ENCODE measurements at regions not wholly inside any gene's neighbourhood (a gene's known extent, or its start where the extent isn't known, plus 50 kb on each side); places are given as distances from the start of the nearest gene placed in this dataset.

DNA sequence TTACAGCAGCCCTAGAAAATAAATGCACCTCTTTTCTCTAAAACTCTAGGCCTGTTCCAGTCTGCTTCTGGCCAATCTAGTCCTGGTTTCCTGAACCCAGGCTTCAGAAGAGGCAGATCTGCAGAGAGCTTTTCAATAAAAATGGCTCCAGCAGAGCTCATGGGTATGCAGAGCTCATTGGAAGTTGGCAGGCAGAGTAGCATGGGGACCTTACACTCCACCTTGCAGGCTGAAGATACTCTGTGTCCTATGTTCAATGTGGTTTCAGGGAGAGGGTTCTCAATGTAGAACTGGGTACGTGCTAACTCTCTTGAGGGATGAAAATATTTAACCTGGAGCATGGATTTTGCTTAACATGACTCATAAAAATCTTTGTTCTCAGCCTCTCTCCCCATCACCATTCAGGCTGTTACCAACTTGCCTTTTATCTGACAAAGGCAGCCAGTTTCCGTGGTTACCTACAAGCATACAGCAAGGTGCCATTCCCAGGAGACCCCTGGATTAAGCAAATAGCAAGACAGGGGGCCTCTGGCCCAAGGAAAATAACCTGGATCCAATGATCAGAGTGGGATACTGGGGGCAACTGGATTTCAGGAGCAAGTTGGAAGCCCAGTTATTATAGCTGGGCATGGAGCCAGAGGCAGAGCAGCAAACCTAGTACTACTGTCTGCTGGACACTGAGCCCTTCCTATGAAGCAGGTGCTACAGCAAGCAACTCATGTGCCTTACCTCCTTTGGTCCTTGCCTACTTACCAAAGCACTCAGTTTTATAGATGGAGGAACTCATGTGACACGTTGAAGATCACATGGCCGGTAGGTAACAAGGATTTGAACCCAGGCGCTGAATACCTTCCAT, 98.2 kb upstream of the DHX40 start:
- TF ChIP-seq POLR2A (IDR thresholded peaks at IDR 0.05) = no peak
- TF ChIP-seq, protein P1, sequence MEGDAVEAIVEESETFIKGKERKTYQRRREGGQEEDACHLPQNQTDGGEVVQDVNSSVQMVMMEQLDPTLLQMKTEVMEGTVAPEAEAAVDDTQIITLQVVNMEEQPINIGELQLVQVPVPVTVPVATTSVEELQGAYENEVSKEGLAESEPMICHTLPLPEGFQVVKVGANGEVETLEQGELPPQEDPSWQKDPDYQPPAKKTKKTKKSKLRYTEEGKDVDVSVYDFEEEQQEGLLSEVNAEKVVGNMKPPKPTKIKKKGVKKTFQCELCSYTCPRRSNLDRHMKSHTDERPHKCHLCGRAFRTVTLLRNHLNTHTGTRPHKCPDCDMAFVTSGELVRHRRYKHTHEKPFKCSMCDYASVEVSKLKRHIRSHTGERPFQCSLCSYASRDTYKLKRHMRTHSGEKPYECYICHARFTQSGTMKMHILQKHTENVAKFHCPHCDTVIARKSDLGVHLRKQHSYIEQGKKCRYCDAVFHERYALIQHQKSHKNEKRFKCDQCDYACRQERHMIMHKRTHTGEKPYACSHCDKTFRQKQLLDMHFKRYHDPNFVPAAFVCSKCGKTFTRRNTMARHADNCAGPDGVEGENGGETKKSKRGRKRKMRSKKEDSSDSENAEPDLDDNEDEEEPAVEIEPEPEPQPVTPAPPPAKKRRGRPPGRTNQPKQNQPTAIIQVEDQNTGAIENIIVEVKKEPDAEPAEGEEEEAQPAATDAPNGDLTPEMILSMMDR (IDR thresholded peaks at IDR 0.05) = no peak

All from uterus (tissue), 2 donors.